Adipocyte (in vitro differentiated cells): ENCODE measurements at regions not wholly inside any gene's neighbourhood (a gene's known extent, or its start where the extent isn't known, plus 50 kb on each side); places are given as distances from the start of the nearest gene placed in this dataset.

Experiments used
- DNase-seq: peaks from one replicate; pipeline ENCODE4 v3.0.0-alpha.2; 2015; ENCODE audit warnings: low read depth
- H3K27me3 ChIP-seq: replicated peaks from 2 replicates; pipeline ENCODE4 v1.7.0; 2013; ENCODE audit warnings: mild to moderate bottlenecking, low read length, moderate library complexity; ENCODE audit not compliant: control insufficient read depth, insufficient read depth
- H3K36me3 ChIP-seq: 2 replicates; pipeline ENCODE4 v1.7.0; 2013; ENCODE audit warnings: low read length, mild to moderate bottlenecking, moderate library complexity; ENCODE audit not compliant: control insufficient read depth, insufficient read depth, severe bottlenecking
- H3K4me1 ChIP-seq: 2 replicates; pipeline ENCODE4 v1.7.0; 2013; ENCODE audit warnings: mild to moderate bottlenecking, low read length, moderate library complexity; ENCODE audit not compliant: control insufficient read depth, insufficient read depth
- H3K4me3 ChIP-seq: 2 replicates; pipeline ENCODE4 v1.7.0; 2013; ENCODE audit warnings: mild to moderate bottlenecking, low read length, moderate library complexity
- H3K9ac ChIP-seq: 2 replicates; pipeline ENCODE4 v1.7.0; 2013; ENCODE audit warnings: mild to moderate bottlenecking, low read length, moderate library complexity
- H3K9me3 ChIP-seq: 2 replicates; pipeline ENCODE4 v1.7.0; 2013; ENCODE audit warnings: mild to moderate bottlenecking, low read length, moderate library complexity; ENCODE audit not compliant: control insufficient read depth

DNA sequence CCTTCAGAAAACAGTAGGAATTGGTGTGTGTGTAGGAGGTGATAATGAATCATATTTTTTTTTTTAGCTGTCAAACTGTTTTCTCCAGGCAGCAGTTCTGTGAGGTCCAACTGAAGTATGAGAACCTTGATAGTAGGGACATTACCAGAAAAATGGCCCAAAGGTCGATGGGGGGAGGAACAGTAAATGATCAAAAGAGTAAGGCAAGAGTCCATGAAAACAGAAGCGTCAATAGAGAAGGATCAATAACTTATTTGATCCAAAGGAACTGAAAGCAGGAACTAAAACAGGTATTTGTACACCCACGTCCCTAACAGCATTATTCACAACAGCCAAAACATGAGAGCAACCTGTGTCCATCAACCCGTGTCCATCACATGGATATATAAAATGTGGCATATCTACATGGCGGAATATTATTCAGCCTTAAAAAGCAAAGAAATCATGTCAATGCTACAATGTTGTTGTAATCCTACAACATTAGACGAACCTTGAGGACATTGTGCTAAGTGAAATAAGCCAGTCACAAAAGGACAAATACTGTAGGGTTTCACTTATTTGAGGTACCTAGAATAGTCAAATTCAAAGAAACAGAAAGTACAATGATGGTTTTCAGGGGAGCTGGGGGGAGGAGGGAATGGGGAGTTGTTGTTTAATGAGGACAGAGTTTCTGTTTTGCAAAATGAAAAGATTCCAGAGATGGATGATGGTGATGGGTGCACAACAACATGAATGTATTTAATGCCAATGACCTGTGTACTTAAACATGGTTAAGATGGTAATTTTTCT, 214.0 kb upstream of the KLF14 start:
- no peak for DNase-seq
- Histone ChIP-seq H3K4me3 (no peak overlapping the region), H3K27me3 (no peaks in the 10 kb centered on the region), H3K36me3 (peaks cover 55% of the 10 kb centered on the region), H3K9me3 (no peaks in the 10 kb centered on the region), H3K9ac (no peak overlapping the region), H3K4me1 (peaks cover 28% of the 10 kb centered on the region)

DNA sequence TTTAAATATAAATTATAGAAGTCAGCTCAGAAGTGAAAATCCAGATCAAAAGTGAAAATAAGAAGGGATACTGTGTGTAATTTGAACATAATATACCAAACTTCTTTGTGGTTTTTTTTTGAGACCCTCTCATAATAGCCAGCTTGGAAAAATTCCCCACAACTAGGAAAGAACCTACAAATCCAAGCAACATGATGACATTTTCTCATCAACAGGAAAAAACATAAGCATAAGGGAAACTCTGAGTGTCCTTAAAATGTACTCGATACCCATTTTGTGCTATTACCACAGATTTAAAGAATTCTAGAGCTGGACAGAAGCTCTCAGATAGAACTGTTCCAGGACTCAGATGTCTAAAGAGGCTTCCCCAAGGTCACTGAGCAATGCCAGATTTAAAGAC, 214.8 kb upstream of the KLF14 start:
- Histone ChIP-seq H3K36me3 (peaks cover 55% of the 10 kb centered on the region), H3K4me3 (no peak overlapping the region), H3K9me3 (no peaks in the 10 kb centered on the region), H3K27me3 (no peaks in the 10 kb centered on the region), H3K9ac (no peak overlapping the region), H3K4me1 (peaks cover 19% of the 10 kb centered on the region)
- no peak for DNase-seq

DNA sequence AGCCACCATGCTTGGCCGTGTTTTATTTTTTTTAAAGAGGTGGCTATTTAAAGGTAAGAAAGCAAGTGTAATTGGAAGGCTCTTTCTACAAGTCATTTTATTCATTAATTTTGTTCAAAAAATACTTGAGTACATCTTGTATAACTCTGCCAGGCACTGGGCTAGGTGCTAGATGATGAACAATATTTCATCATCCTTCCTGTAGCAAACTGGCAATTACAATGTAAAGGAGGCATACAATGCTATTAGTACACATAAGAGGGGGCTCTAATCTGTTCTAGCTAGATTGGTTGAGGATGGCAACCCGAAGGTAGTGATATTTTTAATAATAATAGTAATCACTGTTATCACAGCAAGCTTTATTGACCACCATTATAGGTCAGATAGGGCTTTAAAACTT, 215.5 kb upstream of the KLF14 start:
- Histone ChIP-seq H3K4me1 (peaks cover 14% of the 10 kb centered on the region), H3K27me3 (no peaks in the 10 kb centered on the region), H3K4me3 (no peak overlapping the region), H3K9ac (no peak overlapping the region), H3K36me3 (peaks cover 48% of the 10 kb centered on the region), H3K9me3 (no peaks in the 10 kb centered on the region)
- no peak for DNase-seq

- Histone ChIP-seq H3K36me3 (peaks cover 48% of the 10 kb centered on the region), H3K9me3 (no peaks in the 10 kb centered on the region), H3K27me3 (no peaks in the 10 kb centered on the region), H3K4me1 (peaks cover 14% of the 10 kb centered on the region), H3K9ac (no peak overlapping the region), H3K4me3 (no peak overlapping the region)
- DNase-seq = no peak
Measured at GRCh38 chr7:130950054-130950453, 216.0 kb upstream of the KLF14 start.

DNA sequence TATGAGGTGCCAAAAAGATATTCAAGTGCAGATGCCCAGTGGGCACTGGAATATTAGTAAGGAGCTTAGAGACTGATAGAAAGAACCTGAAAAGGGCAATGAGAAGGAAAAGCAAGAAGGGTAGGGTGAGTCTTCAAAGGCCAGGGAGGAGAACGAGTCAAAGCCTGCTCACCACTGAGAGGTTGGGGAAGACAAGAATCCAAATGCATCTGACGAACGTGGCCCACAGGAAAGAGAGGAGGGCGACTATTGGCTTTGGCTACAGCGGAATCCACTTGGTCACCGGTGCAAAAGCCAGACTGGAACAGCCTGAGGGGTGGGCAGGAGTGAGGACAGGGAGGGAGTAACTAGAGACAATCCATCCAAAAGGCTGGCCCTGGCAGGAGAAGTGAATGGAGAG, 216.7 kb upstream of the KLF14 start:
- H3K4me3 ChIP-seq = no peak overlapping the region
- no peaks in the 10 kb centered on the region for H3K27me3 ChIP-seq
- peaks cover 50% of the 10 kb centered on the region for H3K36me3 ChIP-seq
- DNase-seq = no peak
- H3K4me1 ChIP-seq = peaks cover 18% of the 10 kb centered on the region
- no peak overlapping the region for H3K9ac ChIP-seq
- H3K9me3 ChIP-seq = no peaks in the 10 kb centered on the region

DNA sequence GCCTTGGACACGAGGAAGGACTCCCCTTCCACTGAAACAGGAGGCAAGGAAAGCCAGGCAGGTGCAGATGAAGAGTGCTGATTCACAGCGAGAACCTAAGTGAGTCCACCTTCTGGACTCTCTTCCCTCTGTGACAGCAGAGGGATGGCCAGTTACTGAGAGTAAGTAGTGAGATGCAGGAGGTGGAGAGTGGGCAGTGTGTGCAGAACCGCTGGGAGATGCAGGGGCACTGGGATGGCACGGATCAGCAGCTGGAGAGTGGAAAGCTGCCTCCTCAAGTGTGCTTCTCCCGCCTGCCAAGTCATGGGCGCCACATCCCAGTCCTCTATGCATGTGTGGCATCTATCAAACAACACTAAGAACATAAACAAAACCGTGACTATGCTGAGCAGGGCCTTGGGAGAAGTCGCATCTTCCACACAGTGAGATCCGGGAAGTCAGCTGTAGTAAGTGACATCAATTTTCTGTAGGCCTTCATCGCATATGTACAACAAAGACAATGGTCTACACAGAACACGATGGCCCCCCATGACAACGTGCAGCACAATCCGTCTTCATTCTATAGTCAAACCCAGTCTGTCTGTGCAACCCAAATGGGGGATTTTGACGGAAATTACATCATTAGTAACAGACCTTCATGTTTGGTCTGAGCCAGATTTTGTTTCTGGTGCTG, 217.4 kb upstream of the KLF14 start:
- H3K9me3 ChIP-seq = no peaks in the 10 kb centered on the region
- no peak overlapping the region for H3K4me3 ChIP-seq
- H3K9ac ChIP-seq = no peak overlapping the region
- no peaks in the 10 kb centered on the region for H3K27me3 ChIP-seq
- peaks cover 57% of the 10 kb centered on the region for H3K36me3 ChIP-seq
- DNase-seq = no peak
- peaks cover 18% of the 10 kb centered on the region for H3K4me1 ChIP-seq

- Histone ChIP-seq H3K9ac (no peak overlapping the region), H3K4me3 (no peak overlapping the region), H3K27me3 (no peaks in the 10 kb centered on the region), H3K9me3 (no peaks in the 10 kb centered on the region), H3K4me1 (peaks cover 25% of the 10 kb centered on the region), H3K36me3 (peaks cover 61% of the 10 kb centered on the region)
- DNase-seq = no peak
Measured at GRCh38 chr7:130951976-130952876, 218.2 kb upstream of the KLF14 start.

GRCh38 chr7:130953196-130953595, 219.2 kb upstream of the KLF14 start:
- no peak overlapping the region for H3K9ac ChIP-seq
- DNase-seq = no peak
- H3K4me1 ChIP-seq = peaks cover 17% of the 10 kb centered on the region
- no peaks in the 10 kb centered on the region for H3K27me3 ChIP-seq
- peaks cover 69% of the 10 kb centered on the region for H3K36me3 ChIP-seq
- H3K9me3 ChIP-seq = no peaks in the 10 kb centered on the region
- H3K4me3 ChIP-seq = no peak overlapping the region

- Histone ChIP-seq H3K9me3 (no peaks in the 10 kb centered on the region), H3K36me3 (peaks cover 78% of the 10 kb centered on the region), H3K9ac (no peak overlapping the region), H3K27me3 (no peaks in the 10 kb centered on the region), H3K4me1 (peaks cover 33% of the 10 kb centered on the region), H3K4me3 (no peak overlapping the region)
- DNase-seq = no peak
Measured at GRCh38 chr7:130954918-130955564, 221.0 kb upstream of the KLF14 start.

DNA sequence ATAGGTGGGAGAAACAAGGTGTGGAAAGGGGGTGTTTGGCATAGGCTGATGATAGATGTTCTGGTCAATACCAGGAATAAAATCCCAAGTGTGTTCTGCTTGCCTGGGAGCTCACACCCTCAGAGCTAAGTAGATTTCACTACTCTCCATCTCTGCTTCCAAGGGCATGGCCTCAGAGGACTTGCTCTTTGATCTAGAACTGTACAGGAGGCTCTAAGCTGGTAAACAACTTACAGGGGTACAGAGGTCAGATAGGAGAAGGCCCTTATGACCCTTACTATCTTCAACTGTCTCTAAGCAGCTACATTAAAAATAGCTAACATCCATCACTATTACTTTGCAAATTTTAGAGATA, 221.5 kb upstream of the KLF14 start:
- Histone ChIP-seq H3K4me1 (peaks cover 36% of the 10 kb centered on the region), H3K4me3 (no peak overlapping the region), H3K9ac (no peak overlapping the region), H3K36me3 (peaks cover 73% of the 10 kb centered on the region), H3K27me3 (no peaks in the 10 kb centered on the region), H3K9me3 (no peaks in the 10 kb centered on the region)
- no peak for DNase-seq
